ENCODE measurements at regions not wholly inside any gene's neighbourhood (a gene's known extent, or its start where the extent isn't known, plus 50 kb on each side); places are given as distances from the start of the nearest gene placed in this dataset.
A peak's percentile ranks its signal among the peaks of the same experiment; 100 is the strongest.

DNA sequence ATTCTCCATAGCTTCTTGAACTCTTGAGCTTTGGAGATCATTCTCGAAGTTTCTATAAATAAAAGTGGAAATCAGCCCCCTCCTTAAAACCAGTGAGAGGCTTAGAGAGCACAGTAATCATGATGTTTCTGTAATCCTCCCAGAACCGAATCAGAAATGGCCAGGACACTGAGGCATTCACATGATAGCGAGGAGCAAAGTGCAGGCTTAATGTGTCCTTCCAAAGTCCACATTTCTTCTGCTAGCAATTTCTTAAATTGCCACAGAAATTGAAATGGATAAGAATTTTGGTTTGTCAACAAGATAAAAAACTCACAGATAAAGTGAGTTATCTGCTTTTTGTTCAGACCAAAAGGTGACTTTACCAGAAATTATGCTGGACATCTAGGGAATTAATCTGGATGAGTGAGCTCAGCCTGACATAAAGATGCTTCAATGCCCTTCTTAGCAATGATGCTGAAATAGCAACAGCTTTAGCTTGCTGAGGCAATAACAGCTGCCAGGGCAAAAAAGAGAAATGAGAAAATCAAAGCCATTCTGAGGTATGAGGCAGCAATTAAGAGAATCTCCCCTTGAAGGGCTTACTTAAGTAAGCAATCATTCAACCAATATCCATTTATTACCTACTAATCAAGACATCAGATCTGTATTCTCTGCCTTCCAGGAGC lies 82.4 kb upstream of the PHLPP1 start (continued):
- TF ChIP-seq EZH2 (IDR thresholded peaks at IDR 0.05; ENCODE audit: low read depth, unreplicated experiment): no peak
- TF ChIP-seq, protein P1, sequence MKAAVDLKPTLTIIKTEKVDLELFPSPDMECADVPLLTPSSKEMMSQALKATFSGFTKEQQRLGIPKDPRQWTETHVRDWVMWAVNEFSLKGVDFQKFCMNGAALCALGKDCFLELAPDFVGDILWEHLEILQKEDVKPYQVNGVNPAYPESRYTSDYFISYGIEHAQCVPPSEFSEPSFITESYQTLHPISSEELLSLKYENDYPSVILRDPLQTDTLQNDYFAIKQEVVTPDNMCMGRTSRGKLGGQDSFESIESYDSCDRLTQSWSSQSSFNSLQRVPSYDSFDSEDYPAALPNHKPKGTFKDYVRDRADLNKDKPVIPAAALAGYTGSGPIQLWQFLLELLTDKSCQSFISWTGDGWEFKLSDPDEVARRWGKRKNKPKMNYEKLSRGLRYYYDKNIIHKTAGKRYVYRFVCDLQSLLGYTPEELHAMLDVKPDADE (IDR thresholded peaks at IDR 0.05): no peak
- no peak for TF ChIP-seq POLR2AphosphoS5 (IDR thresholded peaks at IDR 0.05; ENCODE audit: low read depth)
- no peak for TF ChIP-seq NANOG (IDR thresholded peaks at IDR 0.05; ENCODE audit: borderline replicate concordance)

DNA sequence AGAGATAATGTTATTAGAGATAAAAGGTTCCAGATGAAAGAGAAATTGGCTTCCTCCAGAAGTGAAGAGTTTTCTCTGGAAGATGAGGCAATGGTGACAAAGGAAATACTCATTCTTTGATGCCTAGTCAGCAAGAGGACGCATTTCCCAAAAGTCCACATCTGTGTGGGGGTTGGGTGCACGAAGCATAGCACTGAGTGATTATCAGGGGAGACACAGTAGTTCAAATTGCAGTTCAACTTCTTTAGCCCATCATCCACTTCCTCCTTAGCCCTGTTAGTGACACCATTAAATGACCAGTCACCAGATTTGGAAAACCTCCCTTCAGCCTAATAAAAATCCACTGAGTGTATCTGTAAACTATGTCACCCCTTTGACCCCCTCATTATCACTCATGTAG lies 80.9 kb upstream of the PHLPP1 start:
- peak overlapping the region; percentile 43; the same call in 1 of the 2 replicates for H2AFZ ChIP-seq
- no peaks in the 10 kb centered on the region for H3K9me2 ChIP-seq (ENCODE audit: insufficient read depth)
- ATAC-seq (no peak), DNase-seq (ENCODE audit: low spot score) (no peak)
- H3K4me2 ChIP-seq: no peak overlapping the region
- H3K79me2 ChIP-seq (replicated peaks; ENCODE audit: insufficient read depth): no peaks in the 10 kb centered on the region
- H3K4me3 ChIP-seq: no peak overlapping the region
- Mint-ChIP-seq H3K27ac (no peak overlapping the region), H3K27me3 (ENCODE audit: insufficient read depth, low read depth, poor library complexity) (no peaks in the 10 kb centered on the region), H3K4me3 (no peak overlapping the region), H3K4me1 (peaks cover 9% of the 10 kb centered on the region; the same call in 2 of the 3 replicates), H3K9me3 (no peaks in the 10 kb centered on the region), H3K36me3 (ENCODE audit: low read depth) (no peaks in the 10 kb centered on the region)
- peaks cover 8% of the 10 kb centered on the region; the same call in 1 of the 2 replicates for H3K4me1 ChIP-seq (ENCODE audit: insufficient read depth)
- TF ChIP-seq, protein P1 (IDR thresholded peaks at IDR 0.05): no peak
- TF ChIP-seq EZH2phosphoT487 (IDR thresholded peaks at IDR 0.05; ENCODE audit: unreplicated experiment) (no peak), NANOG (IDR thresholded peaks at IDR 0.05; ENCODE audit: borderline replicate concordance) (no peak)
- no peaks in the 10 kb centered on the region for H3K36me3 ChIP-seq (ENCODE audit: insufficient read depth)
- no peaks in the 10 kb centered on the region for H3K27me3 ChIP-seq (ENCODE audit: insufficient read depth)
- H4K20me1 ChIP-seq (replicated peaks; ENCODE audit: insufficient read depth): no peaks in the 10 kb centered on the region
- no peak overlapping the region for H3K27ac ChIP-seq (ENCODE audit: low read depth)
- H3F3A ChIP-seq (replicated peaks; ENCODE audit: low read depth): no peaks in the 10 kb centered on the region

DNA sequence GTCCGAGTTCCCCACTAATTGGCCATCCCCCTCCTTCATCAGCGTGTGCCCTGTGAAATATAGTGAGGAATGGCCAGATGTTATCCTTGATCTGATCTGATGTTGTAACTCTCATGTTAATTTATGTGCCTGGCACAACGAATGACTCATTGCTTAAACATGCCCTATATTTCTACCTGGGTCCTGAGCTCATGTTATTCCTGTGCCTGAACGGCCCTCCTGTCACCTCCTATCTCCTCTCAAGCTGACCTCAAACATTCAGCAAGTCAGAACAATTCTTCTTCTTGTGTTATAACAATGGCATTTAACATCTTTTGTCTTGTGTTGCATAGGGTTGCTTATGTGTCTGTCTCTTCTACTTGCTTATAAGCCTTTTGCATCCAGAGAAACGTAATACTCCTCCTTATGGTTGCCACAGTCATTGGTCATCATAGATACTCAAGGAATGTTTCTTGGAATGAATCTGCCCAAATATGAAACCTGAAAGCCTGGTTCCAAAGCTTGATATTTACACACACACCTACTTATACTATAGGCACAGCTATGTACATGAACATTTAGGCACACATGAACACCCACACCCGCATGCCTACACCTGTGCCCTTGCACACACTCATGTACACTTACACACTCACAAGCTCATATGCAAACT lies 80.2 kb upstream of the PHLPP1 start:
- H4K20me1 ChIP-seq (replicated peaks; ENCODE audit: insufficient read depth): no peaks in the 10 kb centered on the region
- ATAC-seq (no peak), DNase-seq (ENCODE audit: low spot score) (no peak)
- no peaks in the 10 kb centered on the region for H3K27me3 Mint-ChIP-seq (ENCODE audit: insufficient read depth, low read depth, poor library complexity)
- H3F3A ChIP-seq (replicated peaks; ENCODE audit: low read depth): no peaks in the 10 kb centered on the region
- no peaks in the 10 kb centered on the region; the same call in 2 of the 3 replicates for H3K9me3 Mint-ChIP-seq
- no peak overlapping the region for H3K4me2 ChIP-seq
- no peak overlapping the region for H2AFZ ChIP-seq
- no peaks in the 10 kb centered on the region for H3K9me2 ChIP-seq (ENCODE audit: insufficient read depth)
- H3K4me1 Mint-ChIP-seq: peaks cover 9% of the 10 kb centered on the region; the same call in 2 of the 3 replicates
- H3K4me3 Mint-ChIP-seq: no peak overlapping the region
- peaks cover 8% of the 10 kb centered on the region; the same call in 1 of the 2 replicates for H3K4me1 ChIP-seq (ENCODE audit: insufficient read depth)
- no peaks in the 10 kb centered on the region for H3K27me3 ChIP-seq (ENCODE audit: insufficient read depth)
- H3K79me2 ChIP-seq (replicated peaks; ENCODE audit: insufficient read depth): no peaks in the 10 kb centered on the region
- no peaks in the 10 kb centered on the region for H3K36me3 Mint-ChIP-seq (ENCODE audit: low read depth)
- no peak overlapping the region for H3K27ac Mint-ChIP-seq
- H3K36me3 ChIP-seq (ENCODE audit: insufficient read depth): no peaks in the 10 kb centered on the region
- H3K4me3 ChIP-seq: no peak overlapping the region
- H3K27ac ChIP-seq (ENCODE audit: low read depth): no peak overlapping the region
- TF ChIP-seq EZH2phosphoT487 (IDR thresholded peaks at IDR 0.05; ENCODE audit: unreplicated experiment): no peak
- no peak for TF ChIP-seq ZNF331 (CRISPR knock-in tag; IDR thresholded peaks at IDR 0.05; ENCODE audit: low read depth)
- no peak for TF ChIP-seq CREB1 (CRISPR knock-in tag; IDR thresholded peaks at IDR 0.05; ENCODE audit: low read depth)
- TF ChIP-seq STAT1 (IDR thresholded peaks at IDR 0.05; ENCODE audit: unreplicated experiment): no peak
- TF ChIP-seq, protein P2, sequence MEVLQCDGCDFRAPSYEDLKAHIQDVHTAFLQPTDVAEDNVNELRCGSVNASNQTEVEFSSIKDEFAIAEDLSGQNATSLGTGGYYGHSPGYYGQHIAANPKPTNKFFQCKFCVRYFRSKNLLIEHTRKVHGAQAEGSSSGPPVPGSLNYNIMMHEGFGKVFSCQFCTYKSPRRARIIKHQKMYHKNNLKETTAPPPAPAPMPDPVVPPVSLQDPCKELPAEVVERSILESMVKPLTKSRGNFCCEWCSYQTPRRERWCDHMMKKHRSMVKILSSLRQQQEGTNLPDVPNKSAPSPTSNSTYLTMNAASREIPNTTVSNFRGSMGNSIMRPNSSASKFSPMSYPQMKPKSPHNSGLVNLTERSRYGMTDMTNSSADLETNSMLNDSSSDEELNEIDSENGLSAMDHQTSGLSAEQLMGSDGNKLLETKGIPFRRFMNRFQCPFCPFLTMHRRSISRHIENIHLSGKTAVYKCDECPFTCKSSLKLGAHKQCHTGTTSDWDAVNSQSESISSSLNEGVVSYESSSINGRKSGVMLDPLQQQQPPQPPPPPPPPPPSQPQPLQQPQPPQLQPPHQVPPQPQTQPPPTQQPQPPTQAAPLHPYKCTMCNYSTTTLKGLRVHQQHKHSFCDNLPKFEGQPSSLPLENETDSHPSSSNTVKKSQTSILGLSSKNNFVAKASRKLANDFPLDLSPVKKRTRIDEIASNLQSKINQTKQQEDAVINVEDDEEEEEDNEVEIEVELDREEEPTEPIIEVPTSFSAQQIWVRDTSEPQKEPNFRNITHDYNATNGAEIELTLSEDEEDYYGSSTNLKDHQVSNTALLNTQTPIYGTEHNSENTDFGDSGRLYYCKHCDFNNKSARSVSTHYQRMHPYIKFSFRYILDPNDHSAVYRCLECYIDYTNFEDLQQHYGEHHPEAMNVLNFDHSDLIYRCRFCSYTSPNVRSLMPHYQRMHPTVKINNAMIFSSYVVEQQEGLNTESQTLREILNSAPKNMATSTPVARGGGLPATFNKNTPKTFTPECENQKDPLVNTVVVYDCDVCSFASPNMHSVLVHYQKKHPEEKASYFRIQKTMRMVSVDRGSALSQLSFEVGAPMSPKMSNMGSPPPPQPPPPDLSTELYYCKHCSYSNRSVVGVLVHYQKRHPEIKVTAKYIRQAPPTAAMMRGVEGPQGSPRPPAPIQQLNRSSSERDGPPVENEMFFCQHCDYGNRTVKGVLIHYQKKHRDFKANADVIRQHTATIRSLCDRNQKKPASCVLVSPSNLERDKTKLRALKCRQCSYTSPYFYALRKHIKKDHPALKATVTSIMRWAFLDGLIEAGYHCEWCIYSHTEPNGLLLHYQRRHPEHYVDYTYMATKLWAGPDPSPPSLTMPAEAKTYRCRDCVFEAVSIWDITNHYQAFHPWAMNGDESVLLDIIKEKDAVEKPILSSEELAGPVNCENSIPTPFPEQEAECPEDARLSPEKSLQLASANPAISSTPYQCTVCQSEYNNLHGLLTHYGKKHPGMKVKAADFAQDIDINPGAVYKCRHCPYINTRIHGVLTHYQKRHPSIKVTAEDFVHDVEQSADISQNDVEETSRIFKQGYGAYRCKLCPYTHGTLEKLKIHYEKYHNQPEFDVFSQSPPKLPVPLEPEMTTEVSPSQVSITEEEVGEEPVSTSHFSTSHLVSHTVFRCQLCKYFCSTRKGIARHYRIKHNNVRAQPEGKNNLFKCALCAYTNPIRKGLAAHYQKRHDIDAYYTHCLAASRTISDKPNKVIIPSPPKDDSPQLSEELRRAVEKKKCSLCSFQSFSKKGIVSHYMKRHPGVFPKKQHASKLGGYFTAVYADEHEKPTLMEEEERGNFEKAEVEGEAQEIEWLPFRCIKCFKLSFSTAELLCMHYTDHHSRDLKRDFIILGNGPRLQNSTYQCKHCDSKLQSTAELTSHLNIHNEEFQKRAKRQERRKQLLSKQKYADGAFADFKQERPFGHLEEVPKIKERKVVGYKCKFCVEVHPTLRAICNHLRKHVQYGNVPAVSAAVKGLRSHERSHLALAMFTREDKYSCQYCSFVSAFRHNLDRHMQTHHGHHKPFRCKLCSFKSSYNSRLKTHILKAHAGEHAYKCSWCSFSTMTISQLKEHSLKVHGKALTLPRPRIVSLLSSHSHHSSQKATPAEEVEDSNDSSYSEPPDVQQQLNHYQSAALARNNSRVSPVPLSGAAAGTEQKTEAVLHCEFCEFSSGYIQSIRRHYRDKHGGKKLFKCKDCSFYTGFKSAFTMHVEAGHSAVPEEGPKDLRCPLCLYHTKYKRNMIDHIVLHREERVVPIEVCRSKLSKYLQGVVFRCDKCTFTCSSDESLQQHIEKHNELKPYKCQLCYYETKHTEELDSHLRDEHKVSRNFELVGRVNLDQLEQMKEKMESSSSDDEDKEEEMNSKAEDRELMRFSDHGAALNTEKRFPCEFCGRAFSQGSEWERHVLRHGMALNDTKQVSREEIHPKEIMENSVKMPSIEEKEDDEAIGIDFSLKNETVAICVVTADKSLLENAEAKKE (CRISPR knock-in tag; IDR thresholded peaks at IDR 0.05): no peak
- no peak for TF ChIP-seq ZNF114 (CRISPR knock-in tag; IDR thresholded peaks at IDR 0.05)
- no peak for TF ChIP-seq JUNB (IDR thresholded peaks at IDR 0.05; ENCODE audit: unreplicated experiment)

Measured in GM23338 (cell line).